ENCODE measurements at regions not wholly inside any gene's neighbourhood (a gene's known extent, or its start where the extent isn't known, plus 50 kb on each side); places are given as distances from the start of the nearest gene placed in this dataset.

GRCh38 chr6:100171533-100172321 is 177.7 kb upstream of the MCHR2 start:
- no peak for TF ChIP-seq POLR2A (IDR thresholded peaks at IDR 0.05; ENCODE audit: low read depth, low read length)
- DNase-seq (ENCODE audit: insufficient read length, low spot score) (no peak), FAIRE-seq (no peak)

- TF ChIP-seq POLR2A (IDR thresholded peaks at IDR 0.05; ENCODE audit: low read depth, low read length) = no peak
- no peak for DNase-seq (ENCODE audit: insufficient read length, low spot score)
Observed at GRCh38 chr6:100168148-100168547, 174.1 kb upstream of the MCHR2 start.

GRCh38 chr6:100167585-100167984 is 173.6 kb upstream of the MCHR2 start:
- no peak for DNase-seq (ENCODE audit: insufficient read length, low spot score)
- no peak for TF ChIP-seq POLR2A (IDR thresholded peaks at IDR 0.05; ENCODE audit: low read depth, low read length)
- FAIRE-seq = no peak

More at GRCh38 chr6:100168148-100168547, 174.1 kb upstream of the MCHR2 start:
- no peak for FAIRE-seq

- DNase-seq (ENCODE audit: insufficient read length, low spot score) (no peak), FAIRE-seq (no peak)
Observed at GRCh38 chr6:100166956-100167355, 172.9 kb upstream of the MCHR2 start.

GRCh38 chr6:100165442-100165841 is 171.4 kb upstream of the MCHR2 start:
- DNase-seq (ENCODE audit: insufficient read length, low spot score) = no peak
- TF ChIP-seq POLR2A (IDR thresholded peaks at IDR 0.05; ENCODE audit: low read depth, low read length) = no peak
- no peak for FAIRE-seq

More at GRCh38 chr6:100166956-100167355, 172.9 kb upstream of the MCHR2 start:
- no peak for TF ChIP-seq POLR2A (IDR thresholded peaks at IDR 0.05; ENCODE audit: low read depth, low read length)

- DNase-seq (ENCODE audit: insufficient read length, low spot score) (no peak), FAIRE-seq (no peak)
- TF ChIP-seq POLR2A (IDR thresholded peaks at IDR 0.05; ENCODE audit: low read depth, low read length) = no peak
Observed at GRCh38 chr6:100163035-100163434, 169.0 kb upstream of the MCHR2 start.

- no peak for DNase-seq (ENCODE audit: insufficient read length, low spot score)
- FAIRE-seq = no peak
- no peak for TF ChIP-seq POLR2A (IDR thresholded peaks at IDR 0.05; ENCODE audit: low read depth, low read length)
Observed at GRCh38 chr6:100161782-100162365, 167.9 kb upstream of the MCHR2 start.

- no peak for FAIRE-seq
- no peak for TF ChIP-seq POLR2A (IDR thresholded peaks at IDR 0.05; ENCODE audit: low read depth, low read length)
Observed at GRCh38 chr6:100160930-100161329, 166.9 kb upstream of the MCHR2 start.

GRCh38 chr6:100155141-100155540 is 161.1 kb upstream of the MCHR2 start:
- FAIRE-seq (no peak), DNase-seq (ENCODE audit: insufficient read length, low spot score) (no peak)
- TF ChIP-seq POLR2A (IDR thresholded peaks at IDR 0.05; ENCODE audit: low read depth, low read length) = no peak

More at GRCh38 chr6:100160930-100161329, 166.9 kb upstream of the MCHR2 start:
- no peak for DNase-seq (ENCODE audit: insufficient read length, low spot score)

- no peak for DNase-seq (ENCODE audit: insufficient read length, low spot score)
- no peak for FAIRE-seq
- no peak for TF ChIP-seq POLR2A (IDR thresholded peaks at IDR 0.05; ENCODE audit: low read depth, low read length)
Observed at GRCh38 chr6:100153636-100154275, 159.7 kb upstream of the MCHR2 start.

- no peak for DNase-seq (ENCODE audit: insufficient read length, low spot score)
- TF ChIP-seq POLR2A (IDR thresholded peaks at IDR 0.05; ENCODE audit: low read depth, low read length) = no peak
- FAIRE-seq = no peak
Observed at GRCh38 chr6:100152201-100152600, 158.2 kb upstream of the MCHR2 start.

GRCh38 chr6:100144991-100145390 is 151.0 kb upstream of the MCHR2 start:
- DNase-seq (ENCODE audit: insufficient read length, low spot score) (no peak), FAIRE-seq (no peak)
- no peak for TF ChIP-seq POLR2A (IDR thresholded peaks at IDR 0.05; ENCODE audit: low read depth, low read length)

- FAIRE-seq (no peak), DNase-seq (ENCODE audit: insufficient read length, low spot score) (no peak)
- no peak for TF ChIP-seq POLR2A (IDR thresholded peaks at IDR 0.05; ENCODE audit: low read depth, low read length)
Observed at GRCh38 chr6:100138346-100139022, 144.5 kb upstream of the MCHR2 start.

- DNase-seq (ENCODE audit: insufficient read length, low spot score) (no peak), FAIRE-seq (no peak)
- TF ChIP-seq POLR2A (IDR thresholded peaks at IDR 0.05; ENCODE audit: low read depth, low read length) = no peak
Observed at GRCh38 chr6:100137759-100138158, 143.7 kb upstream of the MCHR2 start.
